SKM-1 (cell line): ENCODE measurements at regions not wholly inside any gene's neighbourhood (a gene's known extent, or its start where the extent isn't known, plus 50 kb on each side); places are given as distances from the start of the nearest gene placed in this dataset.

ENCODE experiments used
- DNase-seq: peaks from one replicate; lab custom pipeline; 2025; ENCODE audit not compliant: unreplicated experiment; lab: John Stamatoyannopoulos, UW

DNA sequence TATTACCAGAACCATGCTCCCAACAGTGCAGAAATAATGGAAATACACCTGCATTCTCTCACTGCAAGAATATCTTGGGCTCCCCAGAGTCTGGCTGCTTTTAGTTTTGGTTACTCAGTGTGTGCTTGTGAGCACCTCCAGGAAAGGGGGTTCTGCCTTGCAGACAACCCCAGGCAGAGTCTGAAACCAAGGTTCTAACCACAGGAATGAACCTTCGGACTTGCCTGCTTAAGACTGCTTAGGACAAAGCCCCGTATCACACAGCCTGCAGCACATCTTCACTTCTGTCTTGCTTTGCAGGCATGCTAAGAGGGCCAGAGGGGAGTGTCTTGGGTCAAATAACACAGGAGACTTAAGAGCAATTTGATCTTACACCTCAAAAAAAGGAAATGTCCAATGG lies 94.8 kb upstream of the SPATA31C2 start:
- no peak for DNase-seq

DNA sequence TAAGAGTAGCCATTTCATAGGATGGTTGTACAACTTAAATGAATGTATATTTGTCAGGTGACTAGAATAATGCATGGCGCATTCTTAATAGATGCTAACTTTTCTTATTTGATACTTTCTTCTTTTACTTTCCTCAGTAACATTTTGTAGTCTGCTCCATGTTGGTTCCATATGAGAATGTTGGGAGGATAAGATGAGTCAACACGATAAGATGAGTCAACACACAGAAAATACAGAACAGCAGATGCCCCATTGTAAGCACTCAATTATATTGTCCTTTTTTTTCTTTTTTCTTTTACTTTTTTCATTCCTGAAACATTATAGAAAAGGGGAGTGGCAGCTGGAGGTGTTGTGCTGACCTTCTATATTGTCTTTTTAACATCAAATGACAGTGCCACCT lies 92.3 kb upstream of the SPATA31C2 start:
- no peak for DNase-seq

DNA sequence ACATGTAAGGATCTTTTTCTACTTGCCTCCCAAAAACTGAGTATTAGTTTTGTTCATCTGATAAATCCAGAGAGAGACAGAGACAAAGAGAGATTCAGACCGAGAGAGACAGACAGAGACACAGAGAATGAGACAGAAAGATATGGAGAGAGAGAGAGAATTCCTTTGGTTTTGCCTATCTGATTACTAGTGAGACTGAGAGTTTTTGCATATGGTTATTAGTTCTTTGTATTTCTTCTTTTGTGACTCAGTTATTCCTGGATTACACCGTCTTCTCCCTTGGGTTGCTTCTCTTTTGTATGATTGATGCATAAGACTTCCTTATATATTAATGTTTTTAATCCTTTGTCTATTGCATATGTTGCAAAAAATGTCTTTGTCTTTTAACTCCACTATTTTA lies 91.2 kb upstream of the SPATA31C2 start:
- DNase-seq: no peak

DNA sequence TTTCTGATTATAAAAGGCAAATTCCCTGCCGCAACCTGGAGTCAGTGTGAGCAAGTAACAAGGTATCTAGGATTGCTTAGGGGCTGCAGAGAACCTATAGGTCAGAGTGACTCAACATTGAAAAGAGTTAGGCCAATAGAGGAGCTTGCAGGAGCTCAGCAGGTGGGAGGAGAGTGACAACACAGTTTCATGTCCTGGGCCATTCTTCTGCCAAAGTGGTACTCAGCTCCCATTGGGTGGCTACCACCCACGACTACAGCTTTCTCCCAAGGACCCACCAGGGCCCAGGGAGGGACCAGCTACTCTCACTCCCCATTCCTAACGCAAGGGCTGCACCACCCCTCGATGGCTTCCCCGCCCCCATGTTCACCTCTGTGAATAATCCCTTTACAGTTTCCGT lies 86.7 kb upstream of the SPATA31C2 start:
- DNase-seq: no peak

DNA sequence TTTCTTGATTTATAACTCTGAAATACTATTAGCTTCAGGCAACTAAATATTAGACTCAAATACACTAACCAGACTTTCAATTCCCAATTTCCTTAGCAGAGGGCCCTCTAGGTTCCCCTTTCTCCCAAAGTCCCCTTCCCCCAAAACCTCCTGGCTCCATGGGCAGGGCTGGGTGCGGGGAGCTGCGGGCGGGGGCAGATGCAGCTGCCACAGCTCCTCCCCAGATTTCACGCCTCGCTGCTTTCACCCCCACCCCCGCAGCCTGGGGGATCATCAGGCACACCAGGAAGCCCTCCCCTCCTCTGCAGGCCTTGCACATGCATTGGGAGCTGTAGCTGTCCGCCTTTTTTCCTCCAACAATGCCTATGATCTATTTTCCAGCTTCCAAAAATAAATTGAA lies 82.8 kb upstream of the SPATA31C2 start:
- no peak for DNase-seq

DNA sequence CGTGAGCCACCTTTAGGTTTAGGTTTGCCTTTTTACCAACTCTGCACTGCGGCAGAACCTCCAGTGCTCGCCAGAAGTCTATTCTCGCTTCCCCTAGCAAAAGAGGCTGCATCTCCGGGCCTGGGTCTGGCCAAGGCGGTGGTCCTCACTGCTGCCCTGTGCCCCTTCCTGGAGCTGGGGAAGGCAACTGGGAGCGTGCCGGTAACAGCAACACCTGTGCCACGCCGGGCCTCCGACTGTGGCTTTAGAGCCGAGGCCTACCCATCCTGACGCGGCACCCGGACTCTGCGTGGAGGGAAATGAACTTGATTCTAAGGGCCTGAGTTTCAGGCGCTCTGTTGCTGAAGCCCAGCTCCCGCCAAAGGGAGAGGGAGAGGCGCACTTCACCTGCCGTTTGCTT lies 82.4 kb upstream of the SPATA31C2 start:
- no peak for DNase-seq

DNA sequence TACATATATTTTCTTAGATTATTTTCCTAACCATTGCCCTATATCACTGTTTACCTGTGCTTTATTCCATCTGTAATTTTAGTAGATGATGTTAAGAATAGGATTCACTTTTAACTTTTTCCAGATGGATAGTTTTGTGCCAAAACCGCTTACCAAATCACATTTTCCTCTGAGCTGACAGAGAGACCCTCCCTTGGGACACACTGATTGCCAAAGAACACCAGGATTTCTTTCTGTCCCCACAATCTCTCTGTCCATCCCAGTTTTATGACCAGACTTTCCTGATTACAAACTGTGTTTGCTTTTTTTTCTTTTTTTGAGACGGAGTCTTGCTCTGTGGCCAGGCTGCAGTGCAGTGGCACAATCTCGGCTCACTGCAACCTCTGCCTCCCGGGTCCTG lies 81.3 kb upstream of the SPATA31C2 start:
- DNase-seq: no peak

DNA sequence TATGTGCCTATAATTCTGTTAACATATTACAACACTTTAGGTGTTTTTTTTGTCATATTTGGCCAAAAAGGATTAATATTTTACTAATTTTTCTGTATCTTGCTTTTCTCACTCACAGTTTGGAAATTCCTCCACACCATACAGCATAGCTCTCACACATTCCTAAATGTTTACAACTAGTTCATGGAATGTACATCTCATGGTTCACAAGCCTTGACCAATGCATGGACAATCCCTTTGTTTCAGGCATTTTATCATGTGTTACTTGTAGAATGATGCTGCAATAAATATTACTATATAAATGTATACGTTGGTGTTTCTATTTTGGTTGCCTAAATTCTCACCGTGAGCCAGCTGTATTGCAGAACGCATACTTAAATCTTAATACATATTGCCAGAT lies 80.5 kb upstream of the SPATA31C2 start:
- DNase-seq: no peak

DNA sequence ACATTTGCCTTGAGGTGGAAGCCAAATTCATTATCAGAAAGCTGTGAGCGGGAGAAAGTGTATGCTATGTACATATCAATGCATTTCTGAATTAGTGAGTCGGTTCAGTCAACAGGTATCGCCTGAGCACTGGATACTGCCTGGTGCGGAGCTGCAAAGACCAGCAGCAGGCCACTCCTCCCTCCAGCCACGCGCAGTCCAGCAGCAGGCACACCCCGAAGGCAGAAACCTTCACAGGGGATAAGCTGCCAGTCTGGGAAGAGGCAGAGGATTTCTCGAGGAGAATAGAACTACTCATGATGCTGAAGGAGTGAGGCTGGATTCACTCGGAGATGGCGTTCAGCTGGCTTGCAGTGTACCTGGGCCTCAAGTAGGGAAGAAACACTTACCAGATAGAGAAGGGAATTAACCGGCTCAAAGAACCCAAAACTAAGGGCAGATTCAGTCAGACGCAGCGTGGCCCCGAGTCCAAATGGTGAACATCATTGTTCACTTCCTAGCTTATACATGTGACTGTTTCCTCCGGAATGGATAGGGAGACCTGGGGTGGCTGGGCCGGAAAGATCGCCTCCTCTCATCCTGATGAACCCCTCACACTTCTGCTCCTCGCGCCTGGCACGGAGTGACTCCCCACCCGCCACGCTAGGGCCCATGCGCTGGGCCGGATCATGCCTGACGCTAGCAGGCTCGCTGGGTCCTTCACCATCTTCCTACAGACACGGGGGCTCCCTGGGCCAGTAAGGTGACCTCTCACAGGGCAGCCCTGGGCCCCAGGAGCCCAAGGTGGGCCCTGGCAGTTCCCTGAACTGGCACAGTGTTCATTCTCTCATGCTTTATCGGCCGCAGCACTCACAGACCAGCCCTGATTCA lies 78.1 kb upstream of the SPATA31C2 start:
- DNase-seq: no peak

DNA sequence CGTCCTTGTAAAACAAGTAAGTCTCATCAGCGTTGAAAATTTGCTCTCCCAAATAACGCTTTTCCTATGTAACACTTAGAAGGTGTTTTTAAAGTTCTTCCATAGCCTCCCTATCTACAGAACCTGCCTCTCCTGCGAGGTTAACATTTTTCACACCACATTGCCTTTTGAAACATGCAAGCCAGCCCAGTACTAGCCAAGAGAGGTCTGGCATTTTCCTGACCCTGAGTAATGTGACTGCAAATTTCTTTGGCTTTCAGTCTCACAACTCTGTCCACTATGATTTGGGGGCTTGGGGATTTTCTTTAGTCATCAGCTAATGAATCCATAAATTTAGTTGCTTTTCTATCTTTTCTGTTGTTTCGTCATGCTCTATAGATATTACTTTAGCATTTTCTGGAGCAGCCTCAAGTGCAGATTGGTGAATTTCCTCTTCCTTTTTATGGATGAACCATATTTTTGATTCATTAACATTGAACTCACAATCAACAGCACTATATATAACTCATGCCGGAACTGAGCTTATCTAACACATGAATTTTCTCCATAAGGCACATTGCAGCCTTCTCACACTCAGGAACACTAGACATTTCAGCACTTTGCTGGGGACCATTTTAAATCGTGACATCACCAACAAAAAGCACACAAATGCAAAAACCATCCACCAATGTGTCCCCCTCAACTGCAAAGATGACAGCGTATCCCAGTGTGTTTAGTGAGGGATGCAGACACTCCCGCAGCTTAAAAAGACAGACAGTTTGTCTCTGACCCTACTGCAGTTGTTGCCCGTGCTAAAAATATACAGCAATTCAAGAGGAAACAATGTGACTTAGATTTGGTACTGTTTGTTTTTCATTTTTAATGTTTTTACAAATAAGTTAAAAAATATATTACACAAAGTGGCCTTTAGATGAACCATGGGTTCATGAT lies 77.2 kb upstream of the SPATA31C2 start:
- no peak for DNase-seq

DNA sequence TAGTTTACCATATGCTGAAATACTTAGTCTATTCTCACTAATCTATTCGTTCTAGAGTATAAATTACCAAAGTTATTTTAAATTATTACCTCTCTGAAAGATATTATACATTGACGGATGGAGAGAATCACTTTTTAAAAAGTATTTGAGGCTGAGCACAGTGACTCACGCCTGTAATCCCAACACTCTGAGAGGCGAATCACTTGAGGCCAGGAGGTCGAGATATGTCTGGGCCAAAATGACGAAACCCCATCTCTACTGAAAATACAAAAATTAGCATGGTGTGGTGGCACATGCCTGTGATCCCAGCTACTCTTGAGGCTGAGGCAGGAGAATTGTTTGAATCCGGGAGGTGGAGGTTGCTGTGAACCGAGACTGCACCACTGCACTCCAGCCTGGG lies 64.0 kb upstream of the SPATA31C2 start:
- no peak for DNase-seq

DNA sequence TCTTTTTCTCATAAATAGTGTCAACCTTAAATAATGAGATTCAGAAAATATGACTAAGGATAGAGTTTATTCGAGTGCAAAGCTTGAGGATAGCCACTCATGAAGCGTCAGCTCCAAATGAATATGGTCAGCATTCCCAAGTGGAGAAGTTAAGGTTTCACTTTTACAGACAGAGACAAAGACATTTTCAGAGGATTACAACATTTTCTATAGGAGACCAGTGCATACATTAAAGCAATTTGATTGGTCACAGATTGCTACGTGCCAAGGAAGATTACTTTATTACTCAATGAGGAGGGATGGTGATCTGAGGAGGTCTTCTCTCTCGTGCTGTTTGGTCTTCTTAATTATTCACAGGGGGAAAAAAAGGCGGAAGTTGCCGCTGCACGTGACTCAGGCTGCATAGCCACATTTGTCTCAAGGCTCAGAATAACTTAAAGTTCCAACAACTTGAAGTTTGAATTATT lies 60.1 kb upstream of the SPATA31C2 start:
- no peak for DNase-seq

DNA sequence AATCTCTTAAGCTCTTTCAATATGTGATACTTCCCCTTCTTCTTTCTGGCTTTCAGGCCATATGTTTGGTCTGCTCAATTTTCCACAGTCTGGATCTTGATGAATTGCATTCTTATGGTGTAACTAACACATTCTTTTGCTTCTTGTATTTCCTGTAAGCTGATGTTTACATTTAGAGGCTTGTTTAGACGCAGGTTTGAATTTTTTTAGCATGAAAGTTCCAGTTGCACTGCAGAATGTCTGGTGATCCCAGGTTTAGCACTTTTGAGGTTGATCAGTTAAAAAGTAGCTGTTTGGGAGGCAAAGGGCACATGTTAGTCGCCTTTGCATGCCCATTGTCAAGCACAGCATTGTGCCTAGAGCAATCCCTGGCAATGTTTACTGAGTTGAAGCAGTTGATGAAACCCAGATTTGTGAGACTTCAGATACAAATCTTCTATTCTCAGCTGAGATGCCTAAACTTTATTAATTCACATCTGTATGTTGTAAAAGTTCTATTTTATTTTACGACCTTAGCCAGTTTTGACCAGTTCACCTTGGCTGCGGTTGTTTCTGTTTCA lies 59.6 kb upstream of the SPATA31C2 start:
- DNase-seq: no peak

DNA sequence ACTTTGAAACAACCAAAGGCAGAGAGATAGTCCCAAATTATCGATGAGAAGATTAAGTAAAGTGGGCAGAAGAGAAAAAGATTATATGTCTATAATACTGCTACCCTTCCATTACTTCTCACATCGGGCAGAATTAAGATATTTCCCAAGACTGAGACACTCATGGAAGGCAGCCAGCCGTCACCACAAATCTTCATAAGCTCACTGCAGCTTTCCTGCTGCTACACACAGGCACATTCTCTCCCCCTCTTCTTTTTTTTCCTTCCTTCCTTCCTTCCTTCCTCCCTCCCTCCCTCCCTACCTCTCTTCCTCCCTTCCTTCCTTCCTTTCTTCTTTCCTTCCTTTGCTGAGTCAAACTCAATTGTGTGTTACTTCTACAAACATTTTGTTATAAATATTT lies 58.7 kb upstream of the SPATA31C2 start:
- DNase-seq: no peak

DNA sequence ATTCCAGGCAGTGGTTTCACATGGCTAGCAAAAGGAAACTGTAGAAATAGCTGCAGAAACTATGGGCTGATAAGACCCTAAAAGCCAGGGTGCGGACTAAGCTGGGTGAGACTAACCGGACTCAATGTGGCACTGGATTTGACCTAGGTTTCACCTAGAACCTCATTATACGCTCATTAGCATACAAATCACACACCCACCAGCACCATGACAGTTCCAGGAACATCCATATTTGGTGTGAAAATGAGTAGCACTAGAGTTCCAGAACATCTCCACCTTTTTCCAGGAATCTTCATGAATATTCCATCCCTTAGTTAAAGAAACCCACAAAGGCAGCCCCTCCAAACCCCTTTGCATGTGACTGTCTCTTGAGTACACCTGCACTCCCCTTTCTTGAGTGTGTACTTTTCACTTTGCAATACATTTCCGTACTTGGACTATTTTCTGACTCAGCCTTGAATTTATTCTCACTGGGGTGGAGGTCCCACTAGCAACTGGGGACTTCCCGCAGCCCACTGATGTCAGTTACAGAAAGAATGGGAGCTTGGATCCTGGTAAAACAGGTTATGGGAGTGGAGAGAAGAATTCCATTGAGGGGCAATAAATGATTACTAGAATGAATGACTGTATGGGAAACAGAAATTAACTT lies 58.0 kb upstream of the SPATA31C2 start:
- DNase-seq: no peak

DNA sequence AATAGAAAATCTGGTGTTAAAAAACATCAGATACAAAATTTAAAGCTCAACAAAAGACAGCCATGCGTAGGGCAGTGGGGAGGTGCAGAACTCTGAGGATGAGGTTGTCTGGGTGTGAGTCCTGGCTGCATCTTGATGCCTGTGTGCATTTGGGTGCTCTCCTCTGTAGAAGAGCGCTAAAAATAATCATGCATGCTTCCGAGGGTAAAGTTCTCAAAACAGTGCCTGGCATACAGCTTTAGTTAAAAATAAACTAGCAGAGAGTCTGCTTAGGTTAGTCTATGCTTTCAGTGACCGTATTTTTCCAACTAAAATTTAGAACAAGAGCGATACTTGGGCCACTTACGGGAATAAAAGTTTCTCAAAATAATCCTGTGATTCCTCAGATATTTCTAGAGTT lies 55.5 kb upstream of the SPATA31C2 start:
- no peak for DNase-seq

DNA sequence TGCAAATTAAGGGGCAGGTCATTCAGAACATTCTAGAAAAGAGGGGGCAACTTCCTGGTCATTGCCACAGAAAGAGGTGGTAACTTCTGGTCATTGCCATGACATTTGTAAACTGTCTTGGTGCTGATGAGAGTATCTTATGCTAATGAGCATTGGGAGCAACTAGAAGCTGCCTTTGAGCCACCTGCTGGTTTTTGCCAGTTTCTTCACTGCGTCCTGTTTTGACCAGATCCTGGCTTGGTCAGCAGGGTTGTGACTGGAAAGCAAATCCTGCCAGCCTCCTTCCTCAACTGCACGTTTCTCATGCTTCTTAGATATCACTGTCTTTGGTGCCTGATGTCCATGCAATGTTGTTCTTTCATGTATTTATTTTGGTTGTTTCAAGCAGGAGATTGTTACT lies 53.2 kb upstream of the SPATA31C2 start:
- no peak for DNase-seq

DNA sequence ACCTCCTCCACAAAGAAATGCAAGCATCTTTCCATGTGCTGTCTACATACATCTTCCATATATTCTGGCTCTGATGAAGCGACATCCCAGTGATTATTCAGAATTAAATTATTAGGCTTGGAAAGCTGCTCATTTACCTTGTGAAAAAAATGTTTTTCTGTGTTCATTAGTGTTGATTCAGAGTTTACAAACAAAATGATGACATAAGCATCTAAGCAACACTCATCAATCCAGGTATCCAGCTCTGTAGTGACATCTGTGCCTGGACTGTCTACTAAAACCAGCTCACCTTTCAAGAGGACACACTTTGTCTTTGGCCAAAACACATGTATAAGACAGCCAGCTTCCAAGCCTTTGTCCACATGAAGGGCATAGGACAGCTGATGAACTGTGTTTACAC lies 51.1 kb upstream of the SPATA31C2 start:
- no peak for DNase-seq
